Activated T-cell treated with anti-CD3 and anti-CD28 coated beads for 4 hours (primary cell): ENCODE measurements at regions not wholly inside any gene's neighbourhood (a gene's known extent, or its start where the extent isn't known, plus 50 kb on each side); places are given as distances from the start of the nearest gene placed in this dataset.

Source experiments
- DNase-seq: peaks from one replicate; pipeline ENCODE4 v3.0.0-alpha.2; 2020

- no peak for DNase-seq
Observed at GRCh38 chr1:218584418-218585155, 239.5 kb downstream of the TGFB2 start.

GRCh38 chr1:218585511-218586184, 240.5 kb downstream of the TGFB2 start:
- no peak for DNase-seq

GRCh38 chr1:218587900-218588299, 242.8 kb downstream of the TGFB2 start:
- DNase-seq: no peak

- no peak for DNase-seq
Observed at GRCh38 chr1:218588540-218589172, 243.5 kb downstream of the TGFB2 start.

- no peak for DNase-seq
Observed at GRCh38 chr1:218589487-218589886, 244.4 kb downstream of the TGFB2 start.

- DNase-seq: no peak
Observed at GRCh38 chr1:218591966-218592365, 246.8 kb downstream of the TGFB2 start.

- DNase-seq: no peak
Observed at GRCh38 chr1:218592688-218593087, 247.6 kb downstream of the TGFB2 start.

GRCh38 chr1:218600968-218601367, 255.8 kb downstream of the TGFB2 start:
- no peak for DNase-seq

GRCh38 chr1:218604217-218604616, 259.1 kb downstream of the TGFB2 start:
- no peak for DNase-seq

- no peak for DNase-seq
Observed at GRCh38 chr1:218611916-218612585, 266.9 kb downstream of the TGFB2 start.

- no peak for DNase-seq
Observed at GRCh38 chr1:218613105-218613504, 268.0 kb downstream of the TGFB2 start.

GRCh38 chr1:218614031-218614430, 268.9 kb downstream of the TGFB2 start:
- DNase-seq: no peak

- DNase-seq: no peak
Observed at GRCh38 chr1:218616681-218617080, 271.5 kb downstream of the TGFB2 start.

- no peak for DNase-seq
Observed at GRCh38 chr1:218617986-218618385, 272.9 kb downstream of the TGFB2 start.

GRCh38 chr1:218620956-218621355, 275.8 kb downstream of the TGFB2 start:
- DNase-seq: no peak

GRCh38 chr1:218624052-218624451, 278.9 kb downstream of the TGFB2 start:
- no peak for DNase-seq

GRCh38 chr1:218625393-218625792, 280.3 kb downstream of the TGFB2 start:
- DNase-seq: no peak

GRCh38 chr1:218633238-218633988, 288.3 kb downstream of the TGFB2 start:
- DNase-seq: no peak

- no peak for DNase-seq
Observed at GRCh38 chr1:218634212-218634611, 289.1 kb downstream of the TGFB2 start.

GRCh38 chr1:218636548-218636947, 291.4 kb downstream of the TGFB2 start:
- DNase-seq: no peak

GRCh38 chr1:218640173-218640572, 295.0 kb downstream of the TGFB2 start:
- DNase-seq: no peak

- no peak for DNase-seq
Observed at GRCh38 chr1:218642033-218642948, 297.2 kb downstream of the TGFB2 start.
